ENCODE measurements at regions not wholly inside any gene's neighbourhood (a gene's known extent, or its start where the extent isn't known, plus 50 kb on each side); places are given as distances from the start of the nearest gene placed in this dataset.

- TF ChIP-seq CTCF (IDR thresholded peaks at IDR 0.05; ENCODE audit: control insufficient read depth, insufficient read depth, low read depth, low read length, missing control alignments), result no peak
- DNase-seq (ENCODE audit: low read depth), result no peak
- H3K4me3 ChIP-seq (ENCODE audit: control insufficient read depth, low read depth, low read length), result no peak overlapping the region
These were observed 334.8 kb downstream of the WDR11 start for GRCh38 chr10:121185816-121186455.

- DNase-seq (ENCODE audit: low read depth), result no peak
- H3K4me3 ChIP-seq (ENCODE audit: control insufficient read depth, low read depth, low read length), result no peak overlapping the region
- TF ChIP-seq CTCF (IDR thresholded peaks at IDR 0.05; ENCODE audit: control insufficient read depth, insufficient read depth, low read depth, low read length, missing control alignments), result no peak
These were observed 336.2 kb downstream of the WDR11 start for GRCh38 chr10:121187391-121187790.

- TF ChIP-seq CTCF (IDR thresholded peaks at IDR 0.05; ENCODE audit: control insufficient read depth, insufficient read depth, low read depth, low read length, missing control alignments), result no peak
- no peak overlapping the region for H3K4me3 ChIP-seq (ENCODE audit: control insufficient read depth, low read depth, low read length)
- DNase-seq (ENCODE audit: low read depth), result no peak
These were observed 336.8 kb downstream of the WDR11 start for GRCh38 chr10:121188005-121188404.

GRCh38 chr10:121189066-121189465, 337.9 kb downstream of the WDR11 start:
- no peak overlapping the region for H3K4me3 ChIP-seq (ENCODE audit: control insufficient read depth, low read depth, low read length)
- TF ChIP-seq CTCF (IDR thresholded peaks at IDR 0.05; ENCODE audit: control insufficient read depth, insufficient read depth, low read depth, low read length, missing control alignments), result no peak
- DNase-seq (ENCODE audit: low read depth), result no peak

GRCh38 chr10:121194696-121195523, 343.7 kb downstream of the WDR11 start:
- no peak for DNase-seq (ENCODE audit: low read depth)
- TF ChIP-seq CTCF (IDR thresholded peaks at IDR 0.05; ENCODE audit: control insufficient read depth, insufficient read depth, low read depth, low read length, missing control alignments), result no peak
- no peak overlapping the region for H3K4me3 ChIP-seq (ENCODE audit: control insufficient read depth, low read depth, low read length)

GRCh38 chr10:121195524-121195910, 344.4 kb downstream of the WDR11 start:
- DNase-seq (ENCODE audit: low read depth), result no peak
- H3K4me3 ChIP-seq (ENCODE audit: control insufficient read depth, low read depth, low read length), result no peak overlapping the region
- TF ChIP-seq CTCF (IDR thresholded peaks at IDR 0.05; ENCODE audit: control insufficient read depth, insufficient read depth, low read depth, low read length, missing control alignments), result no peak

All from AG09309 (cell line).